Gastrocnemius medialis (tissue), 4 donors: ENCODE measurements at regions not wholly inside any gene's neighbourhood (a gene's known extent, or its start where the extent isn't known, plus 50 kb on each side); places are given as distances from the start of the nearest gene placed in this dataset.

ENCODE experiments used
- CTCF ChIP-seq, 5 experiments: fragments of 450-650 bp in 3 of 5; fragments of 200-600 bp in 2 of 5; sonication (generic) in 2 of 5; IDR thresholded peaks in 4 of 5; conservative IDR thresholded peaks in 1 of 5; 1 replicate in 4 of 5; 2 replicates in 1 of 5; pipeline ENCODE4 v1.5.1; 2016 to 2019; ENCODE audit warnings: antibody characterized with exemption in 5 of 5, mild to moderate bottlenecking in 3 of 5, moderate library complexity in 3 of 5
- POLR2A ChIP-seq, 2 donors: fragments of 450-650 bp; IDR thresholded peaks; one replicate each; pipeline ENCODE4 v1.6.1; 2017; ENCODE audit warnings: antibody characterized with exemption in 2 of 2, mild to moderate bottlenecking in 2 of 2, moderate library complexity in 2 of 2

- TF ChIP-seq POLR2A (IDR thresholded peaks at IDR 0.05) (no peak), CTCF (IDR thresholded peaks at IDR 0.05 in 4 of 5, conservative IDR thresholded peaks at IDR 0.05 in 1 of 5) (no peak)
Observed at GRCh38 chr4:124990398-124990797, 277.9 kb upstream of the ANKRD50 start.
